Body of pancreas (tissue), 4 donors: ENCODE measurements at regions not wholly inside any gene's neighbourhood (a gene's known extent, or its start where the extent isn't known, plus 50 kb on each side); places are given as distances from the start of the nearest gene placed in this dataset.

Experiments
- ATAC-seq: fragments of 150-250 bp; one replicate; pipeline ENCODE4 v1.9.1; 2016
- DNase-seq, 4 donors: peaks; one replicate each; pipeline ENCODE4 v3.0.0-alpha.2; 2019
- H3K27ac ChIP-seq, 4 donors: fragments of 200-600 bp; sonication (generic); 1 replicate in 3 of 4; 2 replicates in 1 of 4; pipeline versions ENCODE4 v1.5.1 to v1.6.1; 2016 to 2019; ENCODE audit warnings: mild to moderate bottlenecking in 1 of 4, mixed read lengths in 1 of 4, moderate library complexity in 1 of 4
- H3K27me3 ChIP-seq, 2 donors: fragments of 200-600 bp; sonication (generic); one replicate each; pipeline ENCODE4 v1.6.0; 2016; ENCODE audit warnings: mild to moderate bottlenecking in 1 of 2
- H3K36me3 ChIP-seq, 2 donors: fragments of 200-600 bp; sonication (generic); replicated peaks in 1 of 2; 2 replicates each; pipeline ENCODE4 v1.5.1; 2016; ENCODE audit warnings: low read depth in 2 of 2; ENCODE audit not compliant: insufficient read depth in 1 of 2
- H3K4me1 ChIP-seq: fragments of 200-600 bp; sonication (generic); one replicate; pipeline ENCODE4 v1.6.0; 2016
- H3K4me3 ChIP-seq, 2 donors: fragments of 200-600 bp; sonication (generic); 1 replicate in 1 of 2; 2 replicates in 1 of 2; pipeline ENCODE4 v1.5.1; 2016 to 2019
- H3K9me3 ChIP-seq, 3 donors: fragments of 200-600 bp; sonication (generic); 1 replicate in 2 of 3; 2 replicates in 1 of 3; pipeline ENCODE4 v1.5.1; 2016
- POLR2A ChIP-seq, 3 donors: fragments of 450-650 bp; IDR thresholded peaks; one replicate each; pipeline ENCODE4 v1.6.1; 2016; ENCODE audit warnings: antibody characterized with exemption in 3 of 3, mild to moderate bottlenecking in 2 of 3
- WGBS, 2 donors: methylation state at CpG; one replicate each; pipeline ENCODE4 v1.1.5; 2017; 5-methylcytosine and 5-hydroxymethylcytosine counted together
- intact Hi-C: fragments of 100-400 bp; cut with DNase I; formaldehyde crosslinking; loops from one replicate; pipeline ENCODE4 v1.15.1; 2023
- TF ChIP-seq, protein P1 (sequence below), 7 experiments: fragments of 450-650 bp in 4 of 7; fragments of 200-600 bp in 3 of 7; sonication (generic) in 3 of 7; IDR thresholded peaks; one replicate each; pipeline ENCODE4 v1.5.1; 2016 to 2019; ENCODE audit warnings: antibody characterized with exemption in 7 of 7

DNA sequence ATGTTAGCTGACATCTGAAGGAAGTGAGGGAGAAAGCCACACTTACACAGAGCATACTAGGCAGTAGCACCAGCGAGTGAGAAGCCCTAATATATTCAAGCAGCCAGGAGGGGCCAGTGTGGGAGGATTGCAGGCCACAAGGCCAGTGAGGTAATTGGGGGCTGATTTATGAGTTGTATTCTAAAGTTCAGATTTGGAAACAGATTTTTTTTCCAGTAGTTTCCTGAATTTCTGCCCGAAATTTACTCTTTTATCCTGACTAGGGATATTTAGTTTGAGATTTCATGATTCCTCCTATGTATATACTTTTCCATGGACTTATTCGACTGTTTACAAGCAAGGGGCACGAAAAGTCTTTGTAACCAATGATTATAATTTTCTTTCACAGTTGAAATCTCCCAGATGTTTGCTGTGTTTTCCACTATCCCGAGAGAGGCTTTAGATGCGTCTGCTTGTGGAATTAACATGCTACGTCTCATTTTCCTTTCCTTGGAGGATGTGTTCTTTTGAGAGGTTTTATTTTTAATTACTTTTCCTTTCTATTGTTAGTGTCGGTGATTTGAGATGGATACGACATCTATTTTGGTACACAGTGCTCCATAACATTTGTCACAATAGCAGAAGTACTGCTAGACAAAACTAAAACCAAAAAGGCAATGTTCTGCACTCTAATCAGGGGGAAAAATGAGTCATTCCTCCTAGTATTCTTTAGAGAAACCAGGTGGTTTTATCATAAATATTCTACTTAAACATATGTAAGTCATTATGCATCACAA lies 356.3 kb upstream of the HSF2 start:
- Histone ChIP-seq H3K27ac (no peak overlapping the region), H3K36me3 (no peaks in the 10 kb centered on the region), H3K4me1 (no peaks in the 10 kb centered on the region), H3K4me3 (no peak overlapping the region), H3K9me3 (no peaks in the 10 kb centered on the region), H3K27me3 (no peaks in the 10 kb centered on the region)
- DNase-seq = no peak
- no peak for TF ChIP-seq POLR2A (IDR thresholded peaks at IDR 0.05)
- TF ChIP-seq, protein P1, sequence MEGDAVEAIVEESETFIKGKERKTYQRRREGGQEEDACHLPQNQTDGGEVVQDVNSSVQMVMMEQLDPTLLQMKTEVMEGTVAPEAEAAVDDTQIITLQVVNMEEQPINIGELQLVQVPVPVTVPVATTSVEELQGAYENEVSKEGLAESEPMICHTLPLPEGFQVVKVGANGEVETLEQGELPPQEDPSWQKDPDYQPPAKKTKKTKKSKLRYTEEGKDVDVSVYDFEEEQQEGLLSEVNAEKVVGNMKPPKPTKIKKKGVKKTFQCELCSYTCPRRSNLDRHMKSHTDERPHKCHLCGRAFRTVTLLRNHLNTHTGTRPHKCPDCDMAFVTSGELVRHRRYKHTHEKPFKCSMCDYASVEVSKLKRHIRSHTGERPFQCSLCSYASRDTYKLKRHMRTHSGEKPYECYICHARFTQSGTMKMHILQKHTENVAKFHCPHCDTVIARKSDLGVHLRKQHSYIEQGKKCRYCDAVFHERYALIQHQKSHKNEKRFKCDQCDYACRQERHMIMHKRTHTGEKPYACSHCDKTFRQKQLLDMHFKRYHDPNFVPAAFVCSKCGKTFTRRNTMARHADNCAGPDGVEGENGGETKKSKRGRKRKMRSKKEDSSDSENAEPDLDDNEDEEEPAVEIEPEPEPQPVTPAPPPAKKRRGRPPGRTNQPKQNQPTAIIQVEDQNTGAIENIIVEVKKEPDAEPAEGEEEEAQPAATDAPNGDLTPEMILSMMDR (IDR thresholded peaks at IDR 0.05) = no peak
- intact Hi-C loops = no loop called here
- WGBS, 2 donors = 75 to 76% methylated on average over 9 of the region's 9 CpGs
- no peak for ATAC-seq

- Histone ChIP-seq H3K27me3 (no peaks in the 10 kb centered on the region), H3K4me3 (no peak overlapping the region), H3K4me1 (no peaks in the 10 kb centered on the region), H3K9me3 (no peaks in the 10 kb centered on the region), H3K36me3 (no peaks in the 10 kb centered on the region), H3K27ac (no peak overlapping the region)
- no peak for TF ChIP-seq POLR2A (IDR thresholded peaks at IDR 0.05)
- TF ChIP-seq, protein P1 (IDR thresholded peaks at IDR 0.05) = no peak
- DNase-seq (no peak), ATAC-seq (no peak)
- intact Hi-C loops = no loop called here
- WGBS, 2 donors = 70% methylated on average over 3 of the region's 3 CpGs
These were observed 350.9 kb upstream of the HSF2 start for GRCh38 chr6:122048570-122048969.

- ATAC-seq = no peak
- intact Hi-C loops = no loop called here
- H3K27ac ChIP-seq = no peak overlapping the region
- no peaks in the 10 kb centered on the region for H3K9me3 ChIP-seq
- no peaks in the 10 kb centered on the region for H3K36me3 ChIP-seq
- no peak overlapping the region for H3K4me3 ChIP-seq
- DNase-seq = no peak
- no peaks in the 10 kb centered on the region for H3K4me1 ChIP-seq
- 65 to 70% methylated on average over 6 of the region's 6 CpGs for WGBS, 2 donors
- H3K27me3 ChIP-seq = no peaks in the 10 kb centered on the region
- TF ChIP-seq, protein P1 (IDR thresholded peaks at IDR 0.05) = no peak
- no peak for TF ChIP-seq POLR2A (IDR thresholded peaks at IDR 0.05)
These were observed 350.1 kb upstream of the HSF2 start for GRCh38 chr6:122049341-122049740.

- no peak overlapping the region for H3K4me3 ChIP-seq
- no peaks in the 10 kb centered on the region for H3K4me1 ChIP-seq
- no peaks in the 10 kb centered on the region for H3K27me3 ChIP-seq
- ATAC-seq (no peak), DNase-seq (no peak)
- intact Hi-C loops = no loop called here
- H3K27ac ChIP-seq = no peak overlapping the region
- no peaks in the 10 kb centered on the region for H3K9me3 ChIP-seq
- no peaks in the 10 kb centered on the region for H3K36me3 ChIP-seq
- no peak for TF ChIP-seq POLR2A (IDR thresholded peaks at IDR 0.05)
- TF ChIP-seq, protein P1 (IDR thresholded peaks at IDR 0.05) = no peak
These were observed 349.2 kb upstream of the HSF2 start for GRCh38 chr6:122050242-122050755.
